Body of pancreas (tissue), 4 donors: ENCODE measurements at regions not wholly inside any gene's neighbourhood (a gene's known extent, or its start where the extent isn't known, plus 50 kb on each side); places are given as distances from the start of the nearest gene placed in this dataset.

ENCODE experiments used
- ATAC-seq: fragments of 150-250 bp; one replicate; pipeline ENCODE4 v1.9.1; 2016
- DNase-seq, 4 donors: peaks; one replicate each; pipeline ENCODE4 v3.0.0-alpha.2; 2019
- H3K27ac ChIP-seq, 4 donors: fragments of 200-600 bp; sonication (generic); 1 replicate in 3 of 4; 2 replicates in 1 of 4; pipeline versions ENCODE4 v1.5.1 to v1.6.1; 2016 to 2019; ENCODE audit warnings: mild to moderate bottlenecking in 1 of 4, mixed read lengths in 1 of 4, moderate library complexity in 1 of 4
- H3K27me3 ChIP-seq, 2 donors: fragments of 200-600 bp; sonication (generic); one replicate each; pipeline ENCODE4 v1.6.0; 2016; ENCODE audit warnings: mild to moderate bottlenecking in 1 of 2
- H3K36me3 ChIP-seq, 2 donors: fragments of 200-600 bp; sonication (generic); replicated peaks in 1 of 2; 2 replicates each; pipeline ENCODE4 v1.5.1; 2016; ENCODE audit warnings: low read depth in 2 of 2; ENCODE audit not compliant: insufficient read depth in 1 of 2
- H3K4me1 ChIP-seq: fragments of 200-600 bp; sonication (generic); one replicate; pipeline ENCODE4 v1.6.0; 2016
- H3K4me3 ChIP-seq, 2 donors: fragments of 200-600 bp; sonication (generic); 1 replicate in 1 of 2; 2 replicates in 1 of 2; pipeline ENCODE4 v1.5.1; 2016 to 2019
- H3K9me3 ChIP-seq, 3 donors: fragments of 200-600 bp; sonication (generic); 1 replicate in 2 of 3; 2 replicates in 1 of 3; pipeline ENCODE4 v1.5.1; 2016
- POLR2A ChIP-seq, 3 donors: fragments of 450-650 bp; IDR thresholded peaks; one replicate each; pipeline ENCODE4 v1.6.1; 2016; ENCODE audit warnings: antibody characterized with exemption in 3 of 3, mild to moderate bottlenecking in 2 of 3
- WGBS, 2 donors: methylation state at CpG; one replicate each; pipeline ENCODE4 v1.1.5; 2017; 5-methylcytosine and 5-hydroxymethylcytosine counted together
- intact Hi-C: fragments of 100-400 bp; cut with DNase I; formaldehyde crosslinking; loops from one replicate; pipeline ENCODE4 v1.15.1; 2023
- TF ChIP-seq, protein P1 (sequence below), 7 experiments: fragments of 450-650 bp in 4 of 7; fragments of 200-600 bp in 3 of 7; sonication (generic) in 3 of 7; IDR thresholded peaks; one replicate each; pipeline ENCODE4 v1.5.1; 2016 to 2019; ENCODE audit warnings: antibody characterized with exemption in 7 of 7

DNA sequence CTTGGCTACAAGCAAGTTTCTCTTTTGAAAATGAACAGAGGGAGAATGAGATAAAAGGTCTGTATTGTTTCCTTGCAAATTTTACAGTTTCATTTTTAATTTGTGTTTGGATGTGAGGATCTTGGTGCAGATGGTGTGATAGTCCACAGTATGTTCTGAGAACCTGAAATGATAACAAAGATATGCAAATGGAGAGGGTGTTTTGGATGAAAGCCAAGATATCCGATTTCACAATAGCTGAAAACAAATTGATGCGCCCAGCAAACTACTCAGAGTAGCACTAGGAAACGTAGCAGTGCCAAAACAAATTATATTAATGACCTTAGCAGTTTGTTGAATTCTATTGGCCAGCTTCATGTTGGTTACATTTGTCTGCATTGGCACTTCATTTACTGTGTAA is 683.5 kb downstream of the TMEM182 start:
- 24 to 32% methylated on average over 3 of the region's 3 CpGs for WGBS, 2 donors

DNA sequence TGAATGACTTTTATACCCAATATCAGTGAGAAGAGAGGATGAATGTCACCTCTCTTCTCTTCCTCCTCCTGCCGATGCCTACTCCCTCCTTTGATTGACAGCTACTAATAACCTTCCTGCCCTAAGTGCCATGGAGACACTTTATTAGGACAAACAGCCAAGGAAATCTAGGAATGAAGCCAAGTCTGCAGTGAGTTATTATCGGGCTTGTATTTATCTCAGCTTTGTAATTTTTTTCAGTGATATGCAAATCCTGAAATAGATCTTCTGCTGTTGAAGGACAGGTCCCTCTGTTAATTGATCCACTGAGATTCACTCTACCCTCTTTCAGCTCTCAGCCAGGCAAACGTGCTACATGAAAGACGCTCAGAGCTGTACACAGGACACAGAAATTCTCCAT is 686.7 kb downstream of the TMEM182 start:
- DNase-seq (no peak), ATAC-seq (no peak)
- Histone ChIP-seq H3K27ac (no peak overlapping the region), H3K4me3 (no peak overlapping the region), H3K4me1 (no peaks in the 10 kb centered on the region), H3K9me3 (no peaks in the 10 kb centered on the region), H3K27me3 (no peaks in the 10 kb centered on the region), H3K36me3 (no peaks in the 10 kb centered on the region)
- WGBS, 2 donors, result 12 to 13% methylated on average over 4 of the region's 4 CpGs
- TF ChIP-seq, protein P1, sequence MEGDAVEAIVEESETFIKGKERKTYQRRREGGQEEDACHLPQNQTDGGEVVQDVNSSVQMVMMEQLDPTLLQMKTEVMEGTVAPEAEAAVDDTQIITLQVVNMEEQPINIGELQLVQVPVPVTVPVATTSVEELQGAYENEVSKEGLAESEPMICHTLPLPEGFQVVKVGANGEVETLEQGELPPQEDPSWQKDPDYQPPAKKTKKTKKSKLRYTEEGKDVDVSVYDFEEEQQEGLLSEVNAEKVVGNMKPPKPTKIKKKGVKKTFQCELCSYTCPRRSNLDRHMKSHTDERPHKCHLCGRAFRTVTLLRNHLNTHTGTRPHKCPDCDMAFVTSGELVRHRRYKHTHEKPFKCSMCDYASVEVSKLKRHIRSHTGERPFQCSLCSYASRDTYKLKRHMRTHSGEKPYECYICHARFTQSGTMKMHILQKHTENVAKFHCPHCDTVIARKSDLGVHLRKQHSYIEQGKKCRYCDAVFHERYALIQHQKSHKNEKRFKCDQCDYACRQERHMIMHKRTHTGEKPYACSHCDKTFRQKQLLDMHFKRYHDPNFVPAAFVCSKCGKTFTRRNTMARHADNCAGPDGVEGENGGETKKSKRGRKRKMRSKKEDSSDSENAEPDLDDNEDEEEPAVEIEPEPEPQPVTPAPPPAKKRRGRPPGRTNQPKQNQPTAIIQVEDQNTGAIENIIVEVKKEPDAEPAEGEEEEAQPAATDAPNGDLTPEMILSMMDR (IDR thresholded peaks at IDR 0.05), result no peak
- TF ChIP-seq POLR2A (IDR thresholded peaks at IDR 0.05), result no peak
- intact Hi-C loops, result no loop called here

More for the DNA sequence above, 683.5 kb downstream of the TMEM182 start:
- no peak for ATAC-seq
- H3K4me1 ChIP-seq, result no peaks in the 10 kb centered on the region
- TF ChIP-seq, protein P1 (IDR thresholded peaks at IDR 0.05), result no peak
- no peak for TF ChIP-seq POLR2A (IDR thresholded peaks at IDR 0.05)
- H3K4me3 ChIP-seq, result no peak overlapping the region
- no peaks in the 10 kb centered on the region for H3K36me3 ChIP-seq
- no peaks in the 10 kb centered on the region for H3K27me3 ChIP-seq
- no peak overlapping the region for H3K27ac ChIP-seq
- intact Hi-C loops, result no loop called here
- H3K9me3 ChIP-seq, result no peaks in the 10 kb centered on the region
- DNase-seq, result no peak

DNA sequence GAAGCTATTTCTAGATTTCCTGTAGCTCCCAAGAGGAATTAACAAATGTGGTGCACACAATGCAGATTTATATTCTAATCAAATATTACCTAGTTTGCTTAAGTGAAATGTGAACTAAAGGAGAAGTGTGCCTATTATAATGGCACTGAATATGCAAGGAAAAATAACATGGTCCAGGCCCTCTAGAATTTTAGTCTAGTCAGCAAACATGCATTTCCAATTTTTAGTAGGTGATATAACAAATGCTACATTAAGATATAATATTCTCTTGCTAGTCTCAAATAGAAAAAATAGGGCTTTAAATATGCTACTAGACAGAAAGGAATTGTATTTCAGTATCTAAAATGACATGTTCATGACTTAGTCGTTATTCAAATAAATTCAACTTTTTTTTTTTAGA is 689.5 kb downstream of the TMEM182 start:
- H3K9me3 ChIP-seq, result no peaks in the 10 kb centered on the region
- TF ChIP-seq, protein P1 (IDR thresholded peaks at IDR 0.05), result no peak
- ATAC-seq (no peak), DNase-seq (no peak)
- intact Hi-C loops, result no loop called here
- no peaks in the 10 kb centered on the region for H3K4me1 ChIP-seq
- no peaks in the 10 kb centered on the region for H3K27me3 ChIP-seq
- no peaks in the 10 kb centered on the region for H3K36me3 ChIP-seq
- 54 to 72% methylated on average over 1 of the region's 1 CpG for WGBS, 2 donors
- H3K27ac ChIP-seq, result no peak overlapping the region
- H3K4me3 ChIP-seq, result no peak overlapping the region

DNA sequence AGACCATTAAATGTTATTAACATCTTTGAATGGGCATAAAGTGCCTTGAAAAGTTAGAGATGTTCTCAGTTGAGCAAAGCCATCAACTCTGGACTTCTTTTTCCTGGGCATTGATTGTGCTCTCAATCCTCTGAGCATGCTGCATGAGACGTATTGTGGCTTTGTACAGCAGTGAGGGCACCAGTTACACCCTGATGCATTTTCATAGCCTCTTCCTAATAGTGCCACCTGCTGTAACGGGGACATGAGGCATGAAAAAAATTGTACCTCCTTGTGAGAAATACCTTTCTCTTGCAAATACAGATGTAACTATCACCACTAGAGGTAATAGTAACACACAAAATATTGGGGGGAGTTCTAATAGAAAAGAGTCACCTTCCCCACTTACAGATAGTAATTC is 697.5 kb downstream of the TMEM182 start:
- DNase-seq, result no peak
- intact Hi-C loops, result no loop called here

DNA sequence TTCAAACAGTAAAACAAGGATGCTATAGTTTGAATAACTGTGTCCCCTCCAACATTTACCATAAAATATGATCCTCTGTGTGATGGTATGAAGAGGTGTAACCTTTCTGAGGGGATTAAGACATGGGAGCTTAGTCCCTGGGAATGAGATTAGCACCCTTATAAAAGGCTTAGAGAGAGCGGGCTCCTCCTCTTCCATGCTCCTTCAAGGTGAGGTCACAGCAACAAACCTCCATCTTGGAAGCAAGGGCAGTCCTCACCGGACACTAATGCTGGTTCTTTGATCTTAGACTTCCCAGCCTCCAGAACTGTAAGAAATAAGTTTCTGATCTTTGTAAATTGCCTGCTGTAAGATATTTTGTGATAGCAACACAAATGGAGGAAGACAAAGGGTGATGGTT is 700.3 kb downstream of the TMEM182 start:
- 69 to 70% methylated on average over 2 of the region's 2 CpGs for WGBS, 2 donors
- Histone ChIP-seq H3K4me1 (no peaks in the 10 kb centered on the region), H3K36me3 (no peaks in the 10 kb centered on the region), H3K9me3 (no peaks in the 10 kb centered on the region), H3K4me3 (no peak overlapping the region), H3K27me3 (no peaks in the 10 kb centered on the region), H3K27ac (no peak overlapping the region)
- no peak for DNase-seq
- ATAC-seq, result no peak
- TF ChIP-seq, protein P1 (IDR thresholded peaks at IDR 0.05), result no peak
- no peak for TF ChIP-seq POLR2A (IDR thresholded peaks at IDR 0.05)
- intact Hi-C loops, result no loop called here

More for the DNA sequence above, 697.5 kb downstream of the TMEM182 start:
- TF ChIP-seq, protein P1 (IDR thresholded peaks at IDR 0.05), result no peak
- no peak for TF ChIP-seq POLR2A (IDR thresholded peaks at IDR 0.05)
- 23 to 26% methylated on average over 2 of the region's 2 CpGs for WGBS, 2 donors
- no peak overlapping the region for H3K4me3 ChIP-seq
- H3K9me3 ChIP-seq, result no peaks in the 10 kb centered on the region
- H3K27ac ChIP-seq, result no peak overlapping the region
- no peak for ATAC-seq
- no peaks in the 10 kb centered on the region for H3K27me3 ChIP-seq
- H3K36me3 ChIP-seq, result no peaks in the 10 kb centered on the region
- no peaks in the 10 kb centered on the region for H3K4me1 ChIP-seq
